ENCODE measurements at regions not wholly inside any gene's neighbourhood (a gene's known extent, or its start where the extent isn't known, plus 50 kb on each side); places are given as distances from the start of the nearest gene placed in this dataset.

DNA sequence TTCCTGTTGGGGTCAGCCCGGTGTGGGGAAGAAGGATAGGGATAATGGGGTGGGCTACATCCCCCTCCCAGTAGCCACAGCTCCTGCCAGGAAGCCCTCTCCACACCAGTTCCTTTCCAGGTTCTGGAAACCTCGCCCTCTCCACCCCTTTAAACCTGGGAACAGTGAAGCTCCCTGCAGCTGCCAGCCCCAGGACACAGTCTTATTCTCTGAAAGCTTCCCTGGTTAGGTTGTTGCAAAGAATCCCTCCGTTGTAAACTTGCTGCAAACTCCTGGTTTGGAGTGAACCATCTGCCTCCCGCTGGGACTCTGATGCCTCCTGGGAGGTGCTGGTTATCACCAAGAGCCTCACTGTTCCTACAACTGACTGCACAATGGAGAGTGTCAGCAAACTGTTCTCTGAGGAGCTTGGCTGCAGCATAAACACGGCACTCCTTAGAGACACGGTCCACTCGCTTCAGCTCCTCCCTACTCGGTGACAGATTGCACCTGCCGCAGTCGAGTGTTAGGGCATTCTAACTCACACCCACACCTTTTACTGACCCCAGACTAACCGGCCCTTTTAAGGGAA is 261.8 kb upstream of the RAB6C start:
- TF ChIP-seq, protein P1, sequence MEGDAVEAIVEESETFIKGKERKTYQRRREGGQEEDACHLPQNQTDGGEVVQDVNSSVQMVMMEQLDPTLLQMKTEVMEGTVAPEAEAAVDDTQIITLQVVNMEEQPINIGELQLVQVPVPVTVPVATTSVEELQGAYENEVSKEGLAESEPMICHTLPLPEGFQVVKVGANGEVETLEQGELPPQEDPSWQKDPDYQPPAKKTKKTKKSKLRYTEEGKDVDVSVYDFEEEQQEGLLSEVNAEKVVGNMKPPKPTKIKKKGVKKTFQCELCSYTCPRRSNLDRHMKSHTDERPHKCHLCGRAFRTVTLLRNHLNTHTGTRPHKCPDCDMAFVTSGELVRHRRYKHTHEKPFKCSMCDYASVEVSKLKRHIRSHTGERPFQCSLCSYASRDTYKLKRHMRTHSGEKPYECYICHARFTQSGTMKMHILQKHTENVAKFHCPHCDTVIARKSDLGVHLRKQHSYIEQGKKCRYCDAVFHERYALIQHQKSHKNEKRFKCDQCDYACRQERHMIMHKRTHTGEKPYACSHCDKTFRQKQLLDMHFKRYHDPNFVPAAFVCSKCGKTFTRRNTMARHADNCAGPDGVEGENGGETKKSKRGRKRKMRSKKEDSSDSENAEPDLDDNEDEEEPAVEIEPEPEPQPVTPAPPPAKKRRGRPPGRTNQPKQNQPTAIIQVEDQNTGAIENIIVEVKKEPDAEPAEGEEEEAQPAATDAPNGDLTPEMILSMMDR (IDR thresholded peaks at IDR 0.05) = no peak
- no peak for TF ChIP-seq POLR2A (IDR thresholded peaks at IDR 0.05)

All from thyroid gland (tissue), 4 donors.